GM12891 (cell line): ENCODE measurements at regions not wholly inside any gene's neighbourhood (a gene's known extent, or its start where the extent isn't known, plus 50 kb on each side); places are given as distances from the start of the nearest gene placed in this dataset.

Experiments used
- DNase-seq: peaks from one replicate; pipeline ENCODE4 v3.0.0; 2011; ENCODE audit warnings: low spot score; ENCODE audit not compliant: insufficient read length
- FAIRE-seq: peaks from 2 replicates; lab custom pipeline; 2011; peaks lifted over from hg19 to GRCh38; lab: Jason Lieb, UNC
- PAX5 ChIP-seq: IDR thresholded peaks from 2 replicates; pipeline ENCODE4 v1.6.1; 2011; ENCODE audit warnings: low read length, moderate library complexity, mild to moderate bottlenecking; ENCODE audit not compliant: insufficient read depth, severe bottlenecking
- POLR2A ChIP-seq: IDR thresholded peaks from 2 replicates; pipeline ENCODE4 v1.6.1; 2011; ENCODE audit warnings: low read depth, low read length, control low read depth
- POLR2AphosphoS5 ChIP-seq: IDR thresholded peaks from 2 replicates; pipeline ENCODE4 v1.6.1; 2011; ENCODE audit warnings: low read depth, low read length, control low read depth
- POU2F2 ChIP-seq: IDR thresholded peaks from 2 replicates; pipeline ENCODE4 v1.6.1; 2011; ENCODE audit warnings: low read depth, mild to moderate bottlenecking, control low read depth, low read length, moderate library complexity
- SPI1 ChIP-seq: IDR thresholded peaks from 2 replicates; pipeline ENCODE4 v1.6.1; 2011; ENCODE audit warnings: low read depth, low read length, control low read depth
- TAF1 ChIP-seq: IDR thresholded peaks from 2 replicates; pipeline ENCODE4 v1.6.1; 2011; ENCODE audit warnings: low read depth, low read length, control low read depth

DNA sequence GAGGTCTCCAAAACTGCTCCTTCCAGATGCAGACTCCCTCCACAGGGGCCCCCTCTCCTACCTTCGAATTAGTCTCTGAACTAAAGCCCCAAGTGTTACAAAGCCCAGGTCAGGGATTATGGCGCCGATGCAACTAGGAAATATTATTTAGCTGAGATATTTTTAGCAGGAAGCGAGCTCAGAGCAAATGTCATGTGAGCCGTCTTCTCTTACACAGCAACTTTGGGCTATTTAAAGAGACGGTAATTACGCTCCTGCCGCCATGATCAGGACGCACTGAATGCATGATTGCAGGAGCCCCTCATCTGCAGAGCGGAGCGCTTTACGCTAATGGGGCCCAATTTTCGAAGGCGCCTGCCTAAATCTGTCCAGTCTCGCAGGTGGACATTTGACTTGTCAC, 55.3 kb upstream of the TARDBP start:
- FAIRE-seq (no peak), DNase-seq (no peak)
- TF ChIP-seq POU2F2 = no peak
- no peak for TF ChIP-seq PAX5
- TF ChIP-seq POLR2A = no peak
- no peak for TF ChIP-seq SPI1

DNA sequence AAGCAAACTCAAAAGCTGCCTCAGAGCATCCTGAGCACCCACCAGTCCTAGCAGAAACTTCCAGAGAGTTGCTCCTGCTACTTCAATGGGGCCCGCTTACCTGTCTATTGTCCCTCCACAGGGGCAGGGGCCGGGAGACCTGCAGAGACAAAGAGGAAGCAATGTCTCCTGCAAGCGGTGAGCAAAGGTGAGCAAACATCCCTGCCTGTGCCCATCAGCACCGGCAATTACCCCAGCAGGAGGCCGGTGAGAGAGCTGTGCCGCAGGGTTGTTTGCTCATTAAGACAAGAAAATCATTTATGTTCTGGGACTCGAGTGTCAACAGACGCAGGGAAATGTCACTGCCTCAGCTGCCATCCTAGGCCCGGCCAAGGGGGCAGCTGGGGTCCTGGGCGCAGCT, 53.8 kb upstream of the TARDBP start:
- no peak for FAIRE-seq
- DNase-seq = no peak
- TF ChIP-seq TAF1 = no peak
- no peak for TF ChIP-seq POLR2AphosphoS5
- no peak for TF ChIP-seq POU2F2
- no peak for TF ChIP-seq POLR2A
- TF ChIP-seq SPI1 = no peak
- TF ChIP-seq PAX5 = no peak

DNA sequence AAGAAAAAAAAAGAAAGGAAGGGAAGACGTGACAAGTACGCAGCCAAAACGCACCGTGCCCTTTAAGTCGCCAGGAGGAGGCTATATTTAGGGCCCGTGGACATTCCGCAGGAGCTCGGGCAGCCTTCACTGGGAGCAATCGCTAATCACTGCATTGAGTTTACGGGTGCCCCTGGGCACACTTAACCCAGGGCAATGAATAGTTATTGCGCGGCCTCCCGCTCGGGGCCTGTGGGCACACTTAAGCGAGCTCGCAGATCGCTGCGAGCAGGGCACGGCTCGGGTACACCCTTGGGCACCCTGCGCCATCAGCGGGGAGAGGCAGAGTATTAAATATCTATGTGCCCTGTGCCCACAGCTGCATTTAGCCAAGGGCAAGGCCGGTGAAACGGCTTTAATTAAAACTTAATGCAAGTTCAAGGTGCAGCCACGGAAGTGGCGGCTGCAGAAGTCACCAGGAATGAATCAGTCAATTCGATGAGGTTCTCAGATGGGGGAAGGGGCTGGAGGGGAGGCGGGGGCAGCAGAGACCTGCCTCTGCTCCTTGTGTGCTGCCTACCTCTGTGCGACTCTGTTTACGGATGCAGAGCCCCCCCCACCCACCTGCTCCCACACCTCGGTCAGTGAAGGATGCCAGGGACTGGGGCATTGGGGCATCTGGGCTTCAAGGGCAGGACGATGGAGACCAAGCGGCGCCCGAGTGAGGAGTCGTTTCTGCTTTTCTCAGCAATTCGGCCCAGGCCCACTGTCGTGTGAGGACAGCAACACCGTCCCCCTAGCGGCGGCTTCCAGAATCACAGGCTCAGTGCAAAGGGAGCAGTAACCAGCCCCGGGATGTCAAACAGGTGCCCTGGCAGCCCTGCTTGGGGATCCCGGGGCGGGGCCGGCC, 51.8 kb upstream of the TARDBP start:
- peak; percentile 70 for FAIRE-seq
- DNase-seq = peak; percentile 88
- TF ChIP-seq POLR2A (no peak), SPI1 (peak; percentile 37; the same call in 1 of the 2 replicates)

DNA sequence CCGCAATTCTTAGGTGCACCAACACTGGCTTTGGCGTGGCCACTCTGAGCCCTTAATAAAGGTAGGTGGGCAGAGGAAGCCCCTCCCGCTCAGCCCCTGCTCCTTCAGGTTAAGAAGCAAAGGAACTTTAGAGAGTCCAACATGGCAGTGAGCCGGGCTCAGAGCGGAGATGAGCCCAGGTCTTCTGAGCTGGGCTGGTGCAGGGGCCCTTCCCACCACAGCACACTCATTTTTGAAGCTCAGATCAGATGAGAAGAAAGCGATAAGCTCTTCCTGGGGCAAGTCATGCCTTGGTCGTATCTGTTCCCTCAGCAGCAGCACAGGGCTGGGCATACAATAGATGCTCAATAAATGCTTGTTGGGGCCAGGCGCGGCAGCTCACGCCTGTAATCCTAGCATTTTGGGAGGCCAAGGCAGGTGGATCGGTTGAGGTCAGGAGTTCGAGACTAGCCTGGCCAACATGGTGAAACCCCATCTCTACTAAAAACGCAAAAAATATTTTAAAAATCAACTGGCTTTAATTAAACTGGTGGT, 51.1 kb upstream of the TARDBP start:
- TF ChIP-seq SPI1 (no peak), POLR2A (no peak), POLR2AphosphoS5 (no peak), PAX5 (no peak), TAF1 (no peak), POU2F2 (no peak)
- FAIRE-seq (no peak), DNase-seq (no peak)

GRCh38 chr1:10962483-10962882, 50.0 kb upstream of the TARDBP start:
- TF ChIP-seq TAF1 (no peak), POU2F2 (no peak), POLR2AphosphoS5 (no peak), PAX5 (no peak), SPI1 (no peak), POLR2A (no peak)
- DNase-seq (no peak), FAIRE-seq (no peak)
